CMK (cell line): ENCODE measurements at regions not wholly inside any gene's neighbourhood (a gene's known extent, or its start where the extent isn't known, plus 50 kb on each side); places are given as distances from the start of the nearest gene placed in this dataset.
"Not testable (repeated sequence)": the region's sequence is repeated elsewhere in the genome, so short reads cannot be mapped to it uniquely, and the experiment has no call there.

Source experiments
- DNase-seq: peaks from one replicate; pipeline ENCODE4 v3.0.0-alpha.2; 2010; ENCODE audit warnings: low read depth

GRCh38 chr9:94387338-94388010 is 59.0 kb upstream of the NUTM2F start:
- DNase-seq = not testable (repeated sequence)

GRCh38 chr9:94388011-94388406 is 59.6 kb upstream of the NUTM2F start:
- not testable (repeated sequence) for DNase-seq

DNA sequence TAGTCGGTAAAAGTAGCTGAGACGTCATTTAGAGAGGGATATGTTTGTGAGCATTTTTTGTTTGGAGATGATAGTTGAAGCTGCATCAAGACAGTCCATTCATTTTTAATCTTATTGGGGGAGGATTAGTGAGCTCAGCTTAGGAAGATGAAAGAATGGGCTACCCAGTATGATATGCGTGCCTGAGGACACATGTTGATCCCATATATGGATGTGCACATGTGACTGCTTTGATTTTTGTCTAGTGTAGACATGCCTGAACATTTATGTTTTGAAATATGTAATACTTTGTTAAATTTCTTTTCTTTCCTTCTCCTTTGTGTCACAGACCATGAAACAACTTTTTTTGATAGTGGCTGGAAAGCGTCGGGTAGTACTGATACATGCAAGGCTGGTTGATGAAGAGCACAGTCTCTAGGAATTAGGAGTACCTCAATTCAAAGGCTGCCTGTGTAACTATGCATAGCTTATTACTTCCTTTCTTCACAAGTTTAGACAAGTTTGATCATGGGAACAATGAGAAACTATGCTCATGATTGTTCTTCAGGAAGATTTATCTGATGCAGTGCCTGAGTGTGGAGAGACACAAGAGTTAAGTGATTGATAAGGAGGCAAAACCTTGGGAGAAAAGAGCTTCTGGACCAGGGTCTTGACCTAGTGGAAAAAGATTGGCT is 62.1 kb upstream of the NUTM2F start:
- DNase-seq = not testable (repeated sequence)

DNA sequence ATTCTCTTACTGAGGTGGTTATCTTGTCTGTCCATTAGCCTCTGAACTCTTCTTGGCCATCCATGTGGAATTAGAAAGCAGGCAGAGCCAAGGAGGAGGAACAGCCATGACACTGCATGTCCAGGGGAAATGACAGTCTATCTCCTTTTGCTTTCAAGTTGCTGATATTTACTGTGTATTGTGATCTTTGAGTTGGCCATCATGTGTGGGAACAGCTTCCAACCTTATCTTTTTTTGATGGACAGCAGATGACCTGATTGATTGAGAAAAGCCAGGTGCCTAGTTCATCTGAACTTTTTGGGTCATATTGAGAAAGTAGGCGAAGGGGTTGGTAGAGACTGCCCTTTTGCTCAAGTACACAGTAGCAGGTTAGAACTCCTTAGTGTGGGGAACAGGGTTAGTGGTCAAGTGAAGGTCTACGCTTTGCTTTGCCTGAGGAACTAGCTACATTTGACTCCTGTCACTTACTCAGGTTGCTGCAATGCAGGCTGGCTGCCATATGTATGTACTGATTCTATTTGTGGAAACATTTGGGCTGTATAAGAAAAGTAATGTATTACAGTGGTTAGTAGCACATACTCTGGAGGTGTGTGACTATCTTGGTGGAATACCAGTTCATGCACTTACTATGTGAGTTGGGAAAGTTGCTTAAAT is 64.7 kb upstream of the NUTM2F start:
- DNase-seq = not testable (repeated sequence)

- DNase-seq = not testable (repeated sequence)
These were observed 69.4 kb upstream of the NUTM2F start for GRCh38 chr9:94397766-94398379.

DNA sequence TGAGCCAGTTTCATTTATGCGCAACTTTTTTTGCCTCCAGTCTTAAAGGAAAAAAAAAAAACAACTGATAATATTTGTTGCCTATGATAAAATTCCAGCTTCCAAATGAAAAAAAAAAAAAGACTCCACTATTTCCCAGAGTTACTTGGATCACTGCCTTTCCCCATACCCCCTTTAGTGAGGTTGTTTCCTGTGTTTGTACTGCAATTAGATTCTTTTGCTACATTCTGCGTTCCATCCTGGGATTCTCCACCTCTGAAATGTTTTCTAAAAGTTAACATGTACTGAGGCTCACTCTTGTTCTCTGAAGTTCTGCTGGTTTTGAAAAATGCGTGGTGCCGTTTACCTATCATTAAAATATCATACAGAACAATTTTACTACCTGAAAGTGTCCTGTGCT is 72.0 kb upstream of the NUTM2F start:
- not testable (repeated sequence) for DNase-seq

DNA sequence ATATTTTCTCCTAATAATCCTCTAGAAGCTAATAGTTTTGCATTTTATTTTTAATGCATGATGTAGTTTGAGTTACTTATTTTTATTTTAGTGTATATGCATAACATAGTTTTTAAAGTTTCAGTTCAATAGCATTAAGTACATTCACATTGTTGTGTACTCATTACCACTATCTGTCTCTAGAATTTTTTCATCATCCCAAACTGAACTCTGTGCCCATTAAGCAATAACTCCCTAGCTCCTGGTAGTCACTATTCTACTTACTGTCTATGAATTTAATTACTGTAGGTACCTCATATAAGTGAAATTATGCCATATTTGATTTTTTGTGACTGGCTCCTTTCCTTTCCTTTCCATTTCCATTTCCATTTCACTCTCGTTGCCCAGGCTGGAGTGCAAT is 74.4 kb upstream of the NUTM2F start:
- not testable (repeated sequence) for DNase-seq

DNA sequence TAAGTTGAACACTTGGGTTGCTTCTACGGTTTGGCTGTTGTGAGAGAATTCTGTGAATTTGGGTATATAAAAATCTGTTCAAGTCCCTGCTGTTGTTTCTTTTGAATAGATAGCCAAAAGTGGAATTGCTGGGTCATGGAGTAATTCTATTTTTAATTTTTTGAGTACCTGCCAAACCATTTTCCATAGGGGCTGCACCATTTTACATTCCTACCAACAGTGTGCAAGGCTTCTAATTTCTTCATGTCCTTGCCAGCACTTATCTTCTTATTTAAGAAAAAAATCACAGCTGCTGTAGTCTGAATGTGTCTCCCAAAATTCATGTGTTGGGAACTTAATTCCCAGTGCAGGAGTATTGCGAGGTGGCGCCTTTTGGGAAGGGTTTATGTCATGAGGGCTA is 75.1 kb upstream of the NUTM2F start:
- DNase-seq = not testable (repeated sequence)

GRCh38 chr9:94413665-94414064 is 85.2 kb upstream of the NUTM2F start:
- DNase-seq = peak; percentile 49

- DNase-seq = not testable (repeated sequence)
These were observed 86.7 kb upstream of the NUTM2F start for GRCh38 chr9:94415111-94415510.

GRCh38 chr9:94420098-94420497 is 91.7 kb upstream of the NUTM2F start:
- DNase-seq = not testable (repeated sequence)

- not testable (repeated sequence) for DNase-seq
These were observed 93.5 kb upstream of the NUTM2F start for GRCh38 chr9:94421951-94422350.

DNA sequence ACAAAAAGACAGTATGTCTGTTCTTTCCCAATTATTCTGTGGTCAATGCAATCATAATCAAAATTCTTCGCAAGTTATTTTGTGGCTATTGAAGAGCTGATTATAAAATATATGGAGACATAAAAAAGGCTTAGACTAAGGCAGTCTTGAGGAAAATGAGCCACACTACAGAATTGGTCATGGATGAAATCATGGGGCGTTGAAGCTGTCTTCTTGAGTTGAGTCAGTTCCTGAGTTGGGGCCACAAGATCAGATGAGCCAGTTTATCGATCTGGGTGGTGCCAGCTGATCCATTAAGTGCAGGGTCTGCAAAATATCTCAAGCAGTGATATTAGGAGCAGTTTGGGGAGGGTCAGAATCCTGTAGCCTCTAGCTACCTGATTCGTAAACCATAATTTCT is 96.9 kb upstream of the NUTM2F start:
- DNase-seq = not testable (repeated sequence)

GRCh38 chr9:94437128-94437527 is 108.7 kb upstream of the NUTM2F start:
- not testable (repeated sequence) for DNase-seq

- DNase-seq = not testable (repeated sequence)
These were observed 109.9 kb upstream of the NUTM2F start for GRCh38 chr9:94438336-94438735.

DNA sequence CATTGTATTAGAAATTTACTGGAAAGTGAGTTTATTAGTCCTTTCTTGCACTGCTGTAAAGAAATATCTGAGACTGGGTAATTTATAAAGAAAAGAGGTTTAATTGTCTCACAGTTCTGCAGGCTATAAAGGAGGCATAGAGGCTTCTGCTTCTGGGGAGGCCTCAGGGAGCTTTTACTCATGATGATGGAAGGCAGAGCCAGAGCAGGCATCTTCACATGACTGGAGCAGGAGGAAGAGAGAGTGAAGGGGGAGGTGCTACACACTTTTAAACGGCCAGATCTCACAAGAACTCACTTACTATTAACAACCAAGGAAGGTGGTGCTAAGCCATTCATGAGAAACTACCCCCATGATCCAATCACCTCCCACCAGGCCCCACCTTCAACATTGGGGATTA is 112.7 kb upstream of the NUTM2F start:
- not testable (repeated sequence) for DNase-seq

DNA sequence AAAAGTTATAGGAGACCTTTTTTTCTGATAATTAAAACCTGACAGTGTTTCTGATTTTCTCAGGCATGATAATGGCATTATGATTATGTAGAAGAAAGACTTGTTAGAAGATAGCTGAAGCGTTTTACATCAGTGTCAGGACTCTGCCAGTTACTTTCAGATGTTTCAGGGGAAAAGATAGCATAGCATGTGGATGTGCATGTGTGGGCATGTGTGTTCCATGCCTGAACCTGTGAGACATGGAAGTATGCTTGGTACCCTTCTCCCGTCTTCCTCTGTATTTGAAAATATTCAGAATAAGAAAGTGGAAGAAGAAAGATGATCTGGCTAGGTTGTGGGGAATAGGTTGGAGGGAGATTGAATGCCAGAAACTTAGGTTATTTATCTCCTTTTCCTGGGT is 113.1 kb upstream of the PCAT7 start:
- DNase-seq = no peak

DNA sequence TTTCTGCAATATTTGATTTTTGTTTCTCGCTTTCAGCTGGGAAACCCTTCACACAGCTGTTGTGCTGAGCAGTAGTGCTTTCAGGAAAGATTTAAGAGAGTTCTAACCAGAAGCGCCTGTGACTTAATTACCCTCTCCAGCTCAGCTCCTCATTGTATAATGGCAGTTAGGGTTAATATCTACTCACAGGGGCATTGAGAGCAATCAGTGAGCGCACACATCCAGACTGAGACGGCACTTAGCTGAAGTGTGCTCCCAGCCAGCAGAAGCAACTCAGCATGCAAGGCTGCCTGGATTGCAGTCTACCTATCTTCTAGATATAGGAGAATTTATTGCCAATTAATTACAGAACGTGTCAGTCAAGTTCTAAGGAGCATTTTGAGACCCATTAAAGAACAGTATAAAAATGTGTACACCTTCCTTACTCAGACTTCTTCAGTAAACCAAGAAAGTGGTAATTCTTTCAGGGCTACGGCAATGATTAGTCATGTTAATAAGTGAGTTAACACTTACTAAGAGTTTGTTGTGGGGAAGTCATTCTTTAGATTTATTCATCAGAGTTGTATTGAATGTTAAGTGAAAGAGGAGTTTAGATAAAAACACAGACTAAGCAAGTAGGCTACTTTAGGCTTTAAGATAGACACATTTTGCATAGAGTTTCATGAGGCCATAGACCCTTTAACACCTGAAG is 111.7 kb upstream of the PCAT7 start:
- DNase-seq = no peak

GRCh38 chr9:94445863-94446262 is 109.0 kb upstream of the PCAT7 start:
- DNase-seq = no peak

GRCh38 chr9:94449486-94449885 is 105.4 kb upstream of the PCAT7 start:
- DNase-seq = no peak

DNA sequence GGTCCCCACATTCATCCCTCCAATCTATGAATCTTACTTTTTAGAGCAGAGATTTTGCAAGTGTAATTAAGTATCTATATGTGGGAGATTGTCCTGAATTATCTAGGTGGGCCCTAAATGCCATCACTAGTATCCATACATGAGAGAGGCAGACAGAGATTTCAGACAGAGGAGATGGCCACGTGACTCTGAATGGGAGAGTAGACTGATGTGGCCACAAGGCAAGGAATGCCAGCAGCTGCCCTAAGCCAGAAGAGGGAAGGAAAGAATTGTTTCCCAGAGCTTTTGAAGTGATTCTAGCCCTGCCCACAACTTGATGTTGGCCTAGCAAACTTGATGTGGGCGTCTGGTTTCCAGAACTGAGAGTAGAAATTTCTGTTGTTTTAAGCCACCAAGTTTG is 90.1 kb upstream of the PCAT7 start:
- DNase-seq = no peak

GRCh38 chr9:94472063-94472462 is 82.8 kb upstream of the PCAT7 start:
- not testable (repeated sequence) for DNase-seq
